Duodenal mucosa (tissue), 2 donors: ENCODE measurements at regions not wholly inside any gene's neighbourhood (a gene's known extent, or its start where the extent isn't known, plus 50 kb on each side); places are given as distances from the start of the nearest gene placed in this dataset.
"Not testable (repeated sequence)": the region's sequence is repeated elsewhere in the genome, so short reads cannot be mapped to it uniquely, and the experiment has no call there.

Source experiments
- H3K27ac ChIP-seq: one replicate; pipeline ENCODE4 v1.7.0; 2013; ENCODE audit warnings: low read depth, low read length
- H3K27me3 ChIP-seq, 2 donors: one replicate each; pipeline ENCODE4 v1.7.0; 2013; ENCODE audit warnings: low read length in 2 of 2, control low read depth in 1 of 2; ENCODE audit not compliant: insufficient read depth in 2 of 2, control insufficient read depth in 1 of 2
- H3K36me3 ChIP-seq, 2 donors: one replicate each; pipeline ENCODE4 v1.7.0; 2013; ENCODE audit warnings: low read length in 2 of 2, control low read depth in 1 of 2; ENCODE audit not compliant: insufficient read depth in 2 of 2, control insufficient read depth in 1 of 2
- H3K4me1 ChIP-seq, 2 donors: one replicate each; pipeline ENCODE4 v1.7.0; 2013; ENCODE audit warnings: low read length in 2 of 2, control low read depth in 1 of 2; ENCODE audit not compliant: insufficient read depth in 2 of 2, control insufficient read depth in 1 of 2
- H3K4me3 ChIP-seq, 2 donors: one replicate each; pipeline ENCODE4 v1.7.0; 2013; ENCODE audit warnings: low read length in 2 of 2, low read depth in 1 of 2
- H3K9ac ChIP-seq, 2 donors: one replicate each; pipeline ENCODE4 v1.7.0; 2013; ENCODE audit warnings: low read length in 2 of 2, low read depth in 1 of 2
- H3K9me3 ChIP-seq, 2 donors: one replicate each; pipeline ENCODE4 v1.7.0; 2013; ENCODE audit warnings: low read length in 2 of 2, control low read depth in 1 of 2; ENCODE audit not compliant: control insufficient read depth in 1 of 2

DNA sequence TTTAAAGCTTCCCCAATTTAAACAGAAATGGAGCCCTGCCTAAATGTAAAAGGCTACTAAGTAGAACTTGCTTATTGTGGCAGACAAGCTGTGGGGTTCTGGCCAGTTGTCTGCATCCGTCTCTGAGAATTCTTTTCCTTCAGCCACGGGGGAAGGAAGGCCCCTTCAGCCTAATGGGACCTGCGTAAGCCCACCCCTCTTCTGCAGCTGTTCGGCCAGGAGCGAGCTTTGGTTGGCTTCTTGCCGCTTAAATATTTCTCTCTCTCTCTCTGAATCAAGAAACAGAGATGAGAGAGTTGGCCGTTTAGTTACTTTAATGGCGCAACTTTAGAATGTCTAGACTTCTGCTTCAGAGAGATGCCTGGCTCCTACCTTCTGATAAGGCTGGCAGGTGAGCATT is 151.7 kb upstream of the PROK2 start:
- Histone ChIP-seq H3K27me3 (no peaks in the 10 kb centered on the region), H3K9me3 (no peaks in the 10 kb centered on the region), H3K36me3 (no peaks in the 10 kb centered on the region), H3K4me1 (no peaks in the 10 kb centered on the region), H3K9ac (no peak overlapping the region), H3K27ac (no peak overlapping the region), H3K4me3 (no peak overlapping the region)

DNA sequence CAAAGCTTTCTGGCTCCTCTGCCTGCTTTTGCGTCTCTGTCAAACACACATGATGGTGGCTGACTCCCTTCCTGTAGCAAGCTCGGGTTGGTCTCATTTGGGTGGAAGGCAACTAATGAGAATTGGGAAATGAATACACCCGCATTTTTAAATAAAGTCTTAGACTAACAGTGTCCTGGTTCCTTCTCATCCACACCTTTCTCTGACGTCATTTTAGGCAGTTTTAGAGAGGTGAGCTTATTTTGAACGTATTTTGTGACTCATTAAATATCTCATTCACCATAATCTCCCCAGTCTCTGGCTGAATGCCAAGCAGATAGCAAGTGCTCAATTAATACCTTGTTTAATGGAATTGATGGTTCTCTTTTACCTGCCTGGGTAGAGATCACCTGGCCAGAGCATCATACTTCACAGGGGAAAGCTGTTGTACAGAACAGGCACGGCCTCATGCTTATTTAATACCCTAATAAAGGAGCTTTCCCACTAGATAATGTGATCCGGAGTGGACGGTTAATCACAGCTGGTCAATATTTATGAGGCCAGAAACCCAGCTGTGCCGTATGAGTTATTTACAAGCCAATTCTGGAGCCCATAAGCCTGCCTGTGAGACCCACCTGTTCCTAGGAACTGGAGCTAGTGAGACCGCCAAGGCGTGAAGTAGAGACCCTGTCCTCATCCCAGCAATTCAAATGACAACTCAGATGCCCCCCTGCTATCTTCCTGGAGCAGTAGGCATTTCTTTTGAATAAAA is 149.7 kb upstream of the PROK2 start:
- no peaks in the 10 kb centered on the region for H3K9me3 ChIP-seq
- no peaks in the 10 kb centered on the region for H3K27me3 ChIP-seq
- no peaks in the 10 kb centered on the region for H3K4me1 ChIP-seq
- H3K4me3 ChIP-seq: no peak overlapping the region
- no peak overlapping the region for H3K9ac ChIP-seq
- H3K27ac ChIP-seq: no peak overlapping the region
- H3K36me3 ChIP-seq: no peaks in the 10 kb centered on the region

DNA sequence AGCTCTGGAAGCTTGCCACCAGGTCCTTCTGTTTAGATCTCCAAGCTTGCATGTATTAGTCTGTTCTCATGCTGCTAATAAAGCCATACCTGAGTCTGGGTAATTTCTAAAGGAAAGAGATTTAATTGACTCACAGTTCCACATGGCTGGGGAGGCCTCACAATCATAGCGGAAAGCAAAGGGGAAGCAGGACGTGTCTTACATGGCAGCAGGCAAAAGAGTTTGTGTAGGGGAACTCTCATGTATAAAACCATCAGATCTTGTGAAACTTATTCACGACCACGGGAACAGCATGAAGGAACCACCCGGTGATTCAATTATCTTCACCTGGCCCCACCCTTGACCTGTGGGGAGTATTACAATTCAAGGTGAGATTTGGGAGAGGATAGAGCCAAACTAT is 147.0 kb upstream of the PROK2 start:
- Histone ChIP-seq H3K36me3 (no peaks in the 10 kb centered on the region), H3K4me1 (no peaks in the 10 kb centered on the region), H3K9me3 (no peaks in the 10 kb centered on the region), H3K9ac (no peak overlapping the region), H3K27me3 (no peaks in the 10 kb centered on the region), H3K4me3 (no peak overlapping the region), H3K27ac (no peak overlapping the region)

GRCh38 chr3:71930056-71930991 is 145.4 kb upstream of the PROK2 start:
- Histone ChIP-seq H3K9ac (no peak overlapping the region), H3K4me1 (no peaks in the 10 kb centered on the region), H3K36me3 (no peaks in the 10 kb centered on the region), H3K9me3 (no peaks in the 10 kb centered on the region), H3K4me3 (no peak overlapping the region), H3K27me3 (no peaks in the 10 kb centered on the region), H3K27ac (no peak overlapping the region)

GRCh38 chr3:71928212-71928611 is 143.3 kb upstream of the PROK2 start:
- no peaks in the 10 kb centered on the region for H3K27me3 ChIP-seq
- no peak overlapping the region for H3K27ac ChIP-seq
- no peaks in the 10 kb centered on the region for H3K4me1 ChIP-seq

DNA sequence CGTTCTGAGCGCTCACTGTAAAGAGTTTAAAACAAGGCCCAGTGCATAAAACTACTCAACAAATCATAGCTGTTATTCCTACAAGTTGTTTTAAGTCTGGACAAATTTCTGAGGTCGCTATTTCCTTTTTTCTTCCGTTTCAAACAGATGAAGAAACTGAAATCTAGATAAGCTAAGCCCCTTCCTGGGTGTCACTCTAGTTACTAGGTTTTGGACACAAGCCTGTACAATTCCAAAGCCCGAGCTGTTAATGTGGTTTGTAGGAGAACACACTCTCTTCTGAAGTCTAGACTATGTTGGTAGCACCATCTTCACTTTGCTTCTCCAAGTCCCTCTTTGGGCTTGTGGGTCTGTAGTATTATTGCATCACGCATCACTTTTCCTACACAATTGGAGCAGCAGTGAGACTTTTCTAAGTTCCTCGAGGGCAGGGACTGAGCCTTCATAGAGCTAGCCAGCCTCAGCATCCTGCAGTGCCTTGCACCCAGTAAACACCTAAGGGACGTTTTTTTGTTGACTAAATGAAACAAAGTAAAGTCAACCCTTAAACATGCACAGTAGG is 142.6 kb upstream of the PROK2 start:
- Histone ChIP-seq H3K4me3 (no peak overlapping the region), H3K4me1 (peaks cover 0 to 2% of the 10 kb centered on the region in 2 donors), H3K27ac (no peak overlapping the region), H3K9me3 (no peaks in the 10 kb centered on the region), H3K9ac (no peak overlapping the region), H3K27me3 (no peaks in the 10 kb centered on the region), H3K36me3 (no peaks in the 10 kb centered on the region)

More at GRCh38 chr3:71928212-71928611, 143.3 kb upstream of the PROK2 start:
- Histone ChIP-seq H3K4me3 (no peak overlapping the region), H3K9me3 (no peaks in the 10 kb centered on the region), H3K36me3 (no peaks in the 10 kb centered on the region), H3K9ac (no peak overlapping the region)

GRCh38 chr3:71926616-71927015 is 141.7 kb upstream of the PROK2 start:
- no peak overlapping the region for H3K27ac ChIP-seq
- no peak overlapping the region for H3K9ac ChIP-seq
- H3K36me3 ChIP-seq: no peaks in the 10 kb centered on the region
- peaks cover 6 to 9% of the 10 kb centered on the region in 2 donors for H3K4me1 ChIP-seq
- H3K9me3 ChIP-seq: no peaks in the 10 kb centered on the region
- H3K27me3 ChIP-seq: no peaks in the 10 kb centered on the region
- no peak overlapping the region for H3K4me3 ChIP-seq

GRCh38 chr3:71926262-71926600 is 141.3 kb upstream of the PROK2 start:
- no peak overlapping the region for H3K27ac ChIP-seq
- H3K9me3 ChIP-seq: no peaks in the 10 kb centered on the region
- no peak overlapping the region for H3K4me3 ChIP-seq
- H3K36me3 ChIP-seq: no peaks in the 10 kb centered on the region
- peaks cover 6 to 9% of the 10 kb centered on the region in 2 donors for H3K4me1 ChIP-seq
- no peak overlapping the region for H3K9ac ChIP-seq
- no peaks in the 10 kb centered on the region for H3K27me3 ChIP-seq

DNA sequence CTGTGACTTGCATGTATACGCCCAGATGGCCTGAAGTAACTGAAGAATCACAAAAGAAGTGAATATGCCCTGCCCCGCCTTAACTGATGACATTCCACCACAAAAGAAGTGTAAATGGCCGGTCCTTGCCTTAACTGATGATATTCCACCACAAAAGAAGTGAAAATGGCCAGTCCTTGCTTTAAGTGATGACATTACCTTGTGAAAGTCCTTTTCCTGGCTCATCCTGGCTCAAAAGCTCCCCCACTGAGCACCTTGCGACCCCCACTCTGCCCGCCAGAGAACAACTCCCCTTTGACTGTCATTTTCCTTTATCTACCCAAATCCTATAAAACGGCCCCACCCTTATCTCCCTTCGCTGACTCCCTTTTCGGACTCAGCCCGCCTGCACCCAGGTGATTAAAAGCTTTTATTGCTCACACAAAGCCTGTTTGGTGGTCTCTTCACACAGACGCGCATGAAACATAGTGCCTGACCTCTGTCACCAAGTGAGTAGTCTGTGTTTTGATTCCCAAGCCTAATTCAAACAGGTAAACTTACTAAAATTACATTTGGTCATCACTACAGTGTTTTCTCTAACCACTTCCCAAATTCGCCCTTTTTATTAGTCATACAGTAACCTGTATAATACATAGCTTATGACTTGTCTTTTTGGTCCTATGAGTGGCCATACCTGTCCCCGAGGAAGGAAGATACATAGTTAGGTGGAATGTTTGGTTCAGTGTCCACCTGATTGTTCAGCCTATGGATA is 140.7 kb upstream of the PROK2 start:
- not testable (repeated sequence) for H3K36me3 ChIP-seq, H3K27ac ChIP-seq, H3K4me3 ChIP-seq, H3K9me3 ChIP-seq, H3K9ac ChIP-seq, H3K4me1 ChIP-seq, H3K27me3 ChIP-seq
